Type B pancreatic cell (in vitro differentiated cells): ENCODE measurements at regions not wholly inside any gene's neighbourhood (a gene's known extent, or its start where the extent isn't known, plus 50 kb on each side); places are given as distances from the start of the nearest gene placed in this dataset.
"Not testable (repeated sequence)": the region's sequence is repeated elsewhere in the genome, so short reads cannot be mapped to it uniquely, and the experiment has no call there.

Experiments
- DNase-seq: peaks from one replicate; pipeline ENCODE4 v3.0.0; 2021; ENCODE audit warnings: mixed read lengths; ENCODE audit not compliant: unreplicated experiment; ENCODE audit errors: extremely low spot score
- H3K27ac Mint-ChIP-seq: 2 replicates; pipeline ENCODE4 v1.8.0; 2021; ENCODE audit warnings: mild to moderate bottlenecking, mixed read lengths
- H3K27me3 Mint-ChIP-seq: 2 replicates; pipeline ENCODE4 v1.8.0; 2021; ENCODE audit warnings: mixed read lengths
- H3K36me3 Mint-ChIP-seq: 2 replicates; pipeline ENCODE4 v1.8.0; 2021; ENCODE audit warnings: mixed read lengths
- H3K4me1 Mint-ChIP-seq: one replicate; pipeline ENCODE4 v1.8.0; 2021; ENCODE audit warnings: mixed read lengths; ENCODE audit not compliant: unreplicated experiment
- H3K4me3 Mint-ChIP-seq: 2 replicates; pipeline ENCODE4 v1.8.0; 2021; ENCODE audit warnings: mild to moderate bottlenecking, mixed read lengths
- H3K9me3 Mint-ChIP-seq: 2 replicates; pipeline ENCODE4 v1.8.0; 2021; ENCODE audit warnings: mixed read lengths
- TF ChIP-seq, protein P1 (sequence below): fragments of 200-600 bp; sonication (generic); conservative IDR thresholded peaks from 2 replicates; pipeline ENCODE4 v1.5.0; 2021; ENCODE audit warnings: antibody characterized with exemption, mild to moderate bottlenecking

DNA sequence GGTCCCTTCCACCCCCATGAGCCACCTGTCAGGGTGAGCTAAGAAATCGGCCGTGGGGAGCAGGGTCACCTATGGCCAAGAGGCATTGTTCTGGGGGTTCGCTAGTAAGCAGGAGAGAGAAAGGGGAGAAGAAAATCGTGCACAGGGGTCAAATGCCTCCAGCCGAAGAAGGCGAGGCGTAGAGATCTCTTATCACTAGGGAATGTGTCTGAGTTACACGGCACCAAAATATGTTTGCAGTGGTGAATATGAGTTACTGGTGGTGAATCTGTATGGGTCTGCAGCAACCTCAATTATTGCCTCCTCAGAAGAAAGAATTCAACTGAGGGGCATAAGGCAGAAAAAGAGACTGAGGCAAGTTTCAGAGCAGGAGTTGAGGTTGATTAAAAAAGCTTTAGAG is 54.2 kb upstream of the RABGAP1L start:
- Mint-ChIP-seq H3K36me3 (no peaks in the 10 kb centered on the region), H3K4me3 (no peak overlapping the region), H3K9me3 (no peaks in the 10 kb centered on the region), H3K4me1 (no peaks in the 10 kb centered on the region), H3K27ac (no peak overlapping the region), H3K27me3 (peaks cover 3% of the 10 kb centered on the region)
- TF ChIP-seq, protein P1, sequence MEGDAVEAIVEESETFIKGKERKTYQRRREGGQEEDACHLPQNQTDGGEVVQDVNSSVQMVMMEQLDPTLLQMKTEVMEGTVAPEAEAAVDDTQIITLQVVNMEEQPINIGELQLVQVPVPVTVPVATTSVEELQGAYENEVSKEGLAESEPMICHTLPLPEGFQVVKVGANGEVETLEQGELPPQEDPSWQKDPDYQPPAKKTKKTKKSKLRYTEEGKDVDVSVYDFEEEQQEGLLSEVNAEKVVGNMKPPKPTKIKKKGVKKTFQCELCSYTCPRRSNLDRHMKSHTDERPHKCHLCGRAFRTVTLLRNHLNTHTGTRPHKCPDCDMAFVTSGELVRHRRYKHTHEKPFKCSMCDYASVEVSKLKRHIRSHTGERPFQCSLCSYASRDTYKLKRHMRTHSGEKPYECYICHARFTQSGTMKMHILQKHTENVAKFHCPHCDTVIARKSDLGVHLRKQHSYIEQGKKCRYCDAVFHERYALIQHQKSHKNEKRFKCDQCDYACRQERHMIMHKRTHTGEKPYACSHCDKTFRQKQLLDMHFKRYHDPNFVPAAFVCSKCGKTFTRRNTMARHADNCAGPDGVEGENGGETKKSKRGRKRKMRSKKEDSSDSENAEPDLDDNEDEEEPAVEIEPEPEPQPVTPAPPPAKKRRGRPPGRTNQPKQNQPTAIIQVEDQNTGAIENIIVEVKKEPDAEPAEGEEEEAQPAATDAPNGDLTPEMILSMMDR, result no peak
- DNase-seq, result no peak

DNA sequence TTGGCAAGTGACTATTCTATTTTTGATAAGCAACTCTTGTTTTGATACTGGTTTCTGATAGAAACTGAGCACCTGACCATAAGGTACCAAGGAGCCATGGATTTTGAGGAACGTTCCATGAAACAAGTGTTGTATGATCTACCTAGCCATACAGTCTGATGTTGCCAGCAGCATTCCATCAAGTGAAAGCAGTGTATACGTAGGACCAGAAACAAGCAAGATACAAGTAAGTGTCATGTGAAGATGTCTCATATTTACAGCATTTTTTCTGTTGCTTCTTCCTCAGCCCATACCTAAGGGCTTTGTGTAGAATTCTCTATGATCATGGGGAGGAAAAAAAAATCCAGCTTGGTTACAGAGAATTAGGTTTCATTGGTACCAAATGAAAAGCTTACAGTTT is 55.6 kb upstream of the RABGAP1L start:
- TF ChIP-seq, protein P1, result no peak
- Mint-ChIP-seq H3K4me1 (no peaks in the 10 kb centered on the region), H3K27me3 (peaks cover under 1% of the 10 kb centered on the region), H3K9me3 (no peaks in the 10 kb centered on the region), H3K4me3 (no peak overlapping the region), H3K27ac (no peak overlapping the region), H3K36me3 (no peaks in the 10 kb centered on the region)
- DNase-seq, result no peak

DNA sequence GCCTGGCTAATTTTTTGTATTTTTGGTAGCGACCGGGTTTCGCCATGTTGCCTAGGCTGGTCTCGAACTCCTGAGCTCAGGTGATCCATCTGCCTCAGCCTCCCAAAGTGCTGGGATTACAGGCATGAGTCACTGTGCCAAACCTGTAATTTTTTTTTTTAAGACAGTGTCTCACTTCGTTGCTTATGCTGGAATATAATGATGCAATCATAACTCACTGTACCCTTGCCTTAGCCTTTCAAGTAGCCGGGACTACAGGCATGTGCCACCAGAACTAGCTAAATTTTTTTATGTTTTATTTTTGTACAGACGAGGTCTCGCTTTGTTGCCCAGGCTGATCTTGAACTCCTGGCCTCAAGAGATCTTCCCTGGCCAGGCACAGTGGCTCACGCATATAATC is 57.3 kb upstream of the RABGAP1L start:
- not testable (repeated sequence) for H3K27me3 Mint-ChIP-seq, DNase-seq, H3K36me3 Mint-ChIP-seq, H3K27ac Mint-ChIP-seq, H3K9me3 Mint-ChIP-seq, H3K4me1 Mint-ChIP-seq, H3K4me3 Mint-ChIP-seq

DNA sequence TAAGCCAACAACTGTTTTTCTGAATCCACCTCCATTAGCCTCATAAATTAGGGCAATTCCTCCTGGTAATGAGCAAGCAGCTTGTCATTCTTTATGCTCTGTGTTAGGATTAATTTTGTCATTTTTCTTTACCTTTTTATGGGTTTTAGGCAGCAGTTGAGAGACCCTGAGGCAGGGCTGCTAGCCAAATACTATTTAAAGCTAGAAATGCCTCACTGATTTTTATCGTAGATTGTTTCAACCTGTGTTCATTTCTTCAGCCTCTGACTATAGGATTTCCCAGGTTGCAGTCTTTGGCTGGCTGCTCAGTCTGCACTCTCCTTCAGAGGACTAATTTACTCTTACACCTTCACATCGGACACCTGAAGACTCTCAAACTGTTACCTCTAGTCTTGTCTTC is 61.9 kb upstream of the RABGAP1L start:
- Mint-ChIP-seq H3K4me1 (no peaks in the 10 kb centered on the region), H3K9me3 (no peaks in the 10 kb centered on the region), H3K27me3 (peaks cover 6% of the 10 kb centered on the region), H3K27ac (no peak overlapping the region), H3K36me3 (no peaks in the 10 kb centered on the region), H3K4me3 (no peak overlapping the region)
- TF ChIP-seq, protein P1, result no peak
- DNase-seq, result no peak

DNA sequence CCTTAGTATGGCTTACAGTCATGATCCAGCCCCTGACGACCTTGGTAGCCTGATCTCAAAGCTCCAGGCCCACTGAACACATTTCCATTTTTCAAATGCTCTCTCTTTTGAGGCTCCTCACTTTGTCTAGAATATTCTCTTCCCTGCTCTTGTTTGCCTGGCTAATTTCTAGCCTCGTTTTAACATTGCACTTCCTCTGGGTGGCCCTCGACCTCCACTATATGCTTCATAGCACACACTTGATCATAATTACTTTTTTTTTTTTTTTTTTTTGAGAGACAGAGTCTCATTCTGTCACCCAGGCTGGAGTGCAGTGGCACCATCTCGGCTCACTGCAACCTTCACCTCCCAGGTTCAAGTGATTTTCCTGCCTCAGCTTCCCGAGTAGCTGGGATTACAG is 65.5 kb upstream of the RABGAP1L start:
- not testable (repeated sequence) for H3K27ac Mint-ChIP-seq, H3K9me3 Mint-ChIP-seq, H3K4me1 Mint-ChIP-seq, H3K36me3 Mint-ChIP-seq, H3K4me3 Mint-ChIP-seq, DNase-seq, H3K27me3 Mint-ChIP-seq

DNA sequence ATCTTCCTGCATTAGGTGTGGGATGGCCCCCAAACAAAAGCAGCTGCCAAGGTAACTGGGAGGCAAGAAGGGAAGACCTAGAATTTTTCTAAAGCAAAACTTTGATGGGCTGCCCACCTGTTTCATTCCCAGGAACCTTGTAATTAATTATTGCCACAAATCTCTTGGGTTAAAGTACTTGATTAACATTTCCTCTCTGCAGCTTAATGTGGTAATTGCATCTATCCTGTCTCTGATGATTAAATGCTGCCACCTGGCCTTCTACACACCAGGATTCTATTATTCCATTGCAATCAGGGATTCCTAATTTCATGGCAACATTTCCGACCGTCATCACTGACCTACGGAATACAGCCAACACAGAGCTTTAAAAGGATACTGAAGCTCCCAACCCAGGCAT is 68.3 kb upstream of the RC3H1 start:
- H3K4me3 Mint-ChIP-seq, result no peak overlapping the region
- no peaks in the 10 kb centered on the region for H3K4me1 Mint-ChIP-seq
- TF ChIP-seq, protein P1, result no peak
- no peaks in the 10 kb centered on the region for H3K36me3 Mint-ChIP-seq
- H3K27ac Mint-ChIP-seq, result no peak overlapping the region
- H3K27me3 Mint-ChIP-seq, result no peaks in the 10 kb centered on the region
- peaks cover 7% of the 10 kb centered on the region for H3K9me3 Mint-ChIP-seq
- no peak for DNase-seq

DNA sequence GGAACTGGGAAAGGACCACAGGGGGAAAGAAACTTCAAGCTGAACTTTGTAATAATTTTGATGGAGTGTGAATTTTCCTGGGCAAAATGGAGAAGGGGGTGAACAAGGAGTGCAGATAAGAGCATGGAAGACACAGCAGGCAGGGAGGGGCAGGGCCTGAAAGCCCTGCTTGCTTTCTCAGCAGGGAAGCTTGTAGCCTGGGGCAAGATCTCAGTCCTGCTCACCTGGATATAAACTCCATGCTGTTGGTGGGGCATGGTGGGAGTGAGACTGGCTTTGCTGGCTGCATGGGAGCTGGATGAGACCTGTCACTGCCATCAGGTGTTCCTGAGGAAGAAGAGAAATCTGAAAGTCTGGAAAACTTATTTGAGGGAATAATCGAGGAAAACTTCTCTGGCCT is 58.7 kb upstream of the RC3H1 start:
- H3K36me3 Mint-ChIP-seq, result no peaks in the 10 kb centered on the region
- H3K4me1 Mint-ChIP-seq, result peaks cover 6% of the 10 kb centered on the region
- H3K9me3 Mint-ChIP-seq, result peaks cover 2% of the 10 kb centered on the region
- DNase-seq, result no peak
- TF ChIP-seq, protein P1, result no peak
- no peaks in the 10 kb centered on the region for H3K27me3 Mint-ChIP-seq
- peak overlapping the region; percentile 38 for H3K27ac Mint-ChIP-seq
- no peak overlapping the region for H3K4me3 Mint-ChIP-seq
